Activated T-cell treated with anti-CD3 and anti-CD28 coated beads, Interleukin-2, amount 50 U/mL, for 4 hours (primary cell): ENCODE measurements at regions not wholly inside any gene's neighbourhood (a gene's known extent, or its start where the extent isn't known, plus 50 kb on each side); places are given as distances from the start of the nearest gene placed in this dataset.

Experiments
- ATAC-seq, 2 donors: fragments of 200-7000 bp; cut with Tn5 transposase; one replicate each; pipeline ENCODE4 v1.10.0; 2021
- DNase-seq: peaks from one replicate; pipeline ENCODE4 v3.0.0-alpha.2; 2020
- H3K27me3 Mint-ChIP-seq: one replicate; pipeline ENCODE4 v1.8.0; 2021; ENCODE audit warnings: low read depth, mixed read lengths
- H3K36me3 Mint-ChIP-seq: one replicate; pipeline ENCODE4 v1.8.0; 2022; ENCODE audit warnings: mixed read lengths; ENCODE audit not compliant: insufficient read depth
- H3K4me1 Mint-ChIP-seq: one replicate; pipeline ENCODE4 v1.8.0; 2021; ENCODE audit warnings: low read depth, mixed read lengths
- H3K4me3 Mint-ChIP-seq: one replicate; pipeline ENCODE4 v1.8.0; 2021; ENCODE audit warnings: mild to moderate bottlenecking, moderate library complexity, mixed read lengths
- H3K9me3 Mint-ChIP-seq: one replicate; pipeline ENCODE4 v1.8.0; 2021; ENCODE audit warnings: mixed read lengths

GRCh38 chrX:39152106-39152649 is 350.9 kb downstream of the MID1IP1 start:
- no peaks in the 10 kb centered on the region for H3K9me3 Mint-ChIP-seq
- DNase-seq (no peak), ATAC-seq (no peak)
- no peaks in the 10 kb centered on the region for H3K27me3 Mint-ChIP-seq
- H3K4me1 Mint-ChIP-seq, result no peaks in the 10 kb centered on the region
- no peak overlapping the region for H3K4me3 Mint-ChIP-seq
- no peaks in the 10 kb centered on the region for H3K36me3 Mint-ChIP-seq

GRCh38 chrX:39156051-39156450 is 354.8 kb downstream of the MID1IP1 start:
- no peaks in the 10 kb centered on the region for H3K9me3 Mint-ChIP-seq
- ATAC-seq (no peak), DNase-seq (no peak)
- no peak overlapping the region for H3K4me3 Mint-ChIP-seq
- H3K4me1 Mint-ChIP-seq, result peaks cover 6% of the 10 kb centered on the region
- H3K36me3 Mint-ChIP-seq, result no peaks in the 10 kb centered on the region
- peaks cover 2% of the 10 kb centered on the region for H3K27me3 Mint-ChIP-seq

- no peaks in the 10 kb centered on the region for H3K9me3 Mint-ChIP-seq
- no peak for DNase-seq
These were observed 355.7 kb downstream of the MID1IP1 start for GRCh38 chrX:39157006-39157405.

GRCh38 chrX:39157796-39158195 is 356.5 kb downstream of the MID1IP1 start:
- Mint-ChIP-seq H3K27me3 (peaks cover 5% of the 10 kb centered on the region), H3K9me3 (no peaks in the 10 kb centered on the region), H3K4me1 (peaks cover 13% of the 10 kb centered on the region), H3K4me3 (no peak overlapping the region), H3K36me3 (no peaks in the 10 kb centered on the region)
- ATAC-seq, result no peak
- no peak for DNase-seq

More at GRCh38 chrX:39157006-39157405, 355.7 kb downstream of the MID1IP1 start:
- no peak for ATAC-seq
- Mint-ChIP-seq H3K36me3 (no peaks in the 10 kb centered on the region), H3K4me1 (peaks cover 11% of the 10 kb centered on the region), H3K4me3 (no peak overlapping the region), H3K27me3 (peaks cover 2% of the 10 kb centered on the region)

- Mint-ChIP-seq H3K9me3 (no peaks in the 10 kb centered on the region), H3K4me1 (peaks cover 20% of the 10 kb centered on the region), H3K27me3 (peaks cover 7% of the 10 kb centered on the region), H3K4me3 (no peak overlapping the region), H3K36me3 (no peaks in the 10 kb centered on the region)
- DNase-seq (no peak), ATAC-seq (no peak)
These were observed 357.8 kb downstream of the MID1IP1 start for GRCh38 chrX:39158801-39159657.

GRCh38 chrX:39159921-39160507 is 358.8 kb downstream of the MID1IP1 start:
- DNase-seq (no peak), ATAC-seq (no peak)
- Mint-ChIP-seq H3K4me1 (peaks cover 21% of the 10 kb centered on the region), H3K4me3 (no peak overlapping the region), H3K36me3 (no peaks in the 10 kb centered on the region), H3K27me3 (peaks cover 9% of the 10 kb centered on the region), H3K9me3 (no peaks in the 10 kb centered on the region)

- DNase-seq (no peak), ATAC-seq (no peak)
- H3K9me3 Mint-ChIP-seq, result no peaks in the 10 kb centered on the region
- no peaks in the 10 kb centered on the region for H3K36me3 Mint-ChIP-seq
- H3K4me3 Mint-ChIP-seq, result peak overlapping the region; percentile 56
- H3K4me1 Mint-ChIP-seq, result peaks cover 25% of the 10 kb centered on the region
- H3K27me3 Mint-ChIP-seq, result peaks cover 9% of the 10 kb centered on the region
These were observed 360.5 kb downstream of the MID1IP1 start for GRCh38 chrX:39161611-39162255.

GRCh38 chrX:39162322-39162735 is 361.1 kb downstream of the MID1IP1 start:
- Mint-ChIP-seq H3K9me3 (no peaks in the 10 kb centered on the region), H3K4me1 (peaks cover 25% of the 10 kb centered on the region), H3K4me3 (peak overlapping the region; percentile 26), H3K36me3 (no peaks in the 10 kb centered on the region), H3K27me3 (peaks cover 9% of the 10 kb centered on the region)
- peak; percentile 47 for DNase-seq
- ATAC-seq, result peak; percentile 58 to 76

GRCh38 chrX:39163581-39164126 is 362.4 kb downstream of the MID1IP1 start:
- H3K4me1 Mint-ChIP-seq, result peaks cover 34% of the 10 kb centered on the region
- no peaks in the 10 kb centered on the region for H3K36me3 Mint-ChIP-seq
- H3K4me3 Mint-ChIP-seq, result no peak overlapping the region
- DNase-seq (no peak), ATAC-seq (peak; percentile 70 to 72)
- H3K9me3 Mint-ChIP-seq, result no peaks in the 10 kb centered on the region
- peaks cover 7% of the 10 kb centered on the region for H3K27me3 Mint-ChIP-seq

GRCh38 chrX:39164212-39164611 is 363.0 kb downstream of the MID1IP1 start:
- Mint-ChIP-seq H3K4me1 (peaks cover 30% of the 10 kb centered on the region), H3K27me3 (peaks cover 7% of the 10 kb centered on the region), H3K4me3 (no peak overlapping the region), H3K36me3 (no peaks in the 10 kb centered on the region), H3K9me3 (no peaks in the 10 kb centered on the region)
- DNase-seq, result no peak
- no peak for ATAC-seq

- H3K27me3 Mint-ChIP-seq, result peaks cover 7% of the 10 kb centered on the region
- peaks cover 28% of the 10 kb centered on the region for H3K4me1 Mint-ChIP-seq
- no peaks in the 10 kb centered on the region for H3K36me3 Mint-ChIP-seq
- DNase-seq (no peak), ATAC-seq (no peak)
- no peaks in the 10 kb centered on the region for H3K9me3 Mint-ChIP-seq
- H3K4me3 Mint-ChIP-seq, result no peak overlapping the region
These were observed 363.9 kb downstream of the MID1IP1 start for GRCh38 chrX:39165185-39165584.

GRCh38 chrX:39165773-39166172 is 364.5 kb downstream of the MID1IP1 start:
- no peaks in the 10 kb centered on the region for H3K36me3 Mint-ChIP-seq
- H3K9me3 Mint-ChIP-seq, result no peaks in the 10 kb centered on the region
- H3K4me1 Mint-ChIP-seq, result peaks cover 28% of the 10 kb centered on the region
- H3K4me3 Mint-ChIP-seq, result no peak overlapping the region
- ATAC-seq (no peak), DNase-seq (no peak)
- peaks cover 7% of the 10 kb centered on the region for H3K27me3 Mint-ChIP-seq

GRCh38 chrX:39167791-39168190 is 366.5 kb downstream of the MID1IP1 start:
- Mint-ChIP-seq H3K9me3 (no peaks in the 10 kb centered on the region), H3K36me3 (no peaks in the 10 kb centered on the region)

GRCh38 chrX:39168609-39169008 is 367.4 kb downstream of the MID1IP1 start:
- DNase-seq, result no peak

More at GRCh38 chrX:39167791-39168190, 366.5 kb downstream of the MID1IP1 start:
- Mint-ChIP-seq H3K27me3 (peaks cover 4% of the 10 kb centered on the region), H3K4me3 (no peak overlapping the region), H3K4me1 (peaks cover 21% of the 10 kb centered on the region)
- no peak for DNase-seq
- ATAC-seq, result no peak

More at GRCh38 chrX:39168609-39169008, 367.4 kb downstream of the MID1IP1 start:
- no peak for ATAC-seq
- Mint-ChIP-seq H3K9me3 (no peaks in the 10 kb centered on the region), H3K36me3 (no peaks in the 10 kb centered on the region), H3K4me3 (no peak overlapping the region), H3K4me1 (peaks cover 14% of the 10 kb centered on the region), H3K27me3 (peaks cover 3% of the 10 kb centered on the region)
